ENCODE measurements at regions not wholly inside any gene's neighbourhood (a gene's known extent, or its start where the extent isn't known, plus 50 kb on each side); places are given as distances from the start of the nearest gene placed in this dataset.

- no peak for TF ChIP-seq CTCF (IDR thresholded peaks at IDR 0.05)
- TF ChIP-seq POLR2A (IDR thresholded peaks at IDR 0.05) = no peak
Observed at GRCh38 chr12:94801745-94802144, 151.4 kb upstream of the TMCC3 start.
